Adipocyte (in vitro differentiated cells): ENCODE measurements at regions not wholly inside any gene's neighbourhood (a gene's known extent, or its start where the extent isn't known, plus 50 kb on each side); places are given as distances from the start of the nearest gene placed in this dataset.
A peak's percentile ranks its signal among the peaks of the same experiment; 100 is the strongest.

ENCODE experiments used
- DNase-seq: peaks from one replicate; pipeline ENCODE4 v3.0.0-alpha.2; 2015; ENCODE audit warnings: low read depth
- H3K27me3 ChIP-seq: replicated peaks from 2 replicates; pipeline ENCODE4 v1.7.0; 2013; ENCODE audit warnings: mild to moderate bottlenecking, low read length, moderate library complexity; ENCODE audit not compliant: control insufficient read depth, insufficient read depth
- H3K36me3 ChIP-seq: 2 replicates; pipeline ENCODE4 v1.7.0; 2013; ENCODE audit warnings: low read length, mild to moderate bottlenecking, moderate library complexity; ENCODE audit not compliant: control insufficient read depth, insufficient read depth, severe bottlenecking
- H3K4me1 ChIP-seq: 2 replicates; pipeline ENCODE4 v1.7.0; 2013; ENCODE audit warnings: mild to moderate bottlenecking, low read length, moderate library complexity; ENCODE audit not compliant: control insufficient read depth, insufficient read depth
- H3K4me3 ChIP-seq: 2 replicates; pipeline ENCODE4 v1.7.0; 2013; ENCODE audit warnings: mild to moderate bottlenecking, low read length, moderate library complexity
- H3K9ac ChIP-seq: 2 replicates; pipeline ENCODE4 v1.7.0; 2013; ENCODE audit warnings: mild to moderate bottlenecking, low read length, moderate library complexity
- H3K9me3 ChIP-seq: 2 replicates; pipeline ENCODE4 v1.7.0; 2013; ENCODE audit warnings: mild to moderate bottlenecking, low read length, moderate library complexity; ENCODE audit not compliant: control insufficient read depth

DNA sequence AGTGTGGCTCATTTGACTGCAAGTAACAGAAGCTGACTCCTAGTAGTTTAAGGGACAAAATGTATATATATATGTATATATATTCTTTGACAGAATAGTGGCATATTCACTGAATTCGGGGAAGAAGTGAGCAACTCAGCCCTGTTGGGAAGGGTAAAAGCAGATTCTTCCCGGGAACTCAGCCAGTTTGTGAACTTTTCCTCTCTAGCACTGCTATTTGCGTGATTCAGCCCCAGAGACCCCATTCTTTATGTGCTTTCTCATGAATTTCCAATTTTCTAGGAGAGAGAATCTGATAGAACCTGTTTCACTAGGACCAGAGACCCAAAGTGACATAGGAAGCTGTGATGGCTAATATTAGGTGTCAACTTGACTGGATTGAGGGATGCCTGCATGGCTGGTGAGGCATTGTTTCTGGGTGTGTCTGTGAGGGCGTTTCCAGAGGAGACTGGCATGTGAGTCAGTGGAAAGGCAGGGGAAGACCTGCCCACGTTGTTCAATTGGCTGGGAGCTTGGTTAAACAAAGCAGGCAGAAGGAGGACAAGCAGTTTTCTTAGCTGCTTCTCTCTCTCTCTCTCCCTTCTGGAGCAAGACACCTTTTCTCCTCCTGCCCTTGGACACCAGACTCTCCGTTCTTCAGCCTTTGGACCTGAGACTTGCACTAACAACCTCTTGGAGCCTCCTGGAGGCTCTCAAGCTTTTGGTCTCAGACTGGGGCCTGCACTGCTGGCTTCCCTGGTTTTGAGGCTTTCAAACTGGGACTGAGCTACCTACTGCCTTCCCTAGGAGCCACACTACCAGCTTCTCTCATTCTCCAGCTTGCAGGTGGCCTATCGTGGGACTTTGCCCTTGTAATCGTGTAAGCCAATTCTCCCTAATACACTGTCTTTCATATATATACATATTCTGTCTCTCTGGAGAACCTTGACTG, 93.4 kb upstream of the KCNK1 start:
- no peaks in the 10 kb centered on the region for H3K27me3 ChIP-seq
- no peak overlapping the region for H3K9ac ChIP-seq
- no peaks in the 10 kb centered on the region for H3K4me1 ChIP-seq
- H3K36me3 ChIP-seq: no peaks in the 10 kb centered on the region
- DNase-seq: peak; percentile 22
- H3K4me3 ChIP-seq: no peak overlapping the region
- H3K9me3 ChIP-seq: no peaks in the 10 kb centered on the region

DNA sequence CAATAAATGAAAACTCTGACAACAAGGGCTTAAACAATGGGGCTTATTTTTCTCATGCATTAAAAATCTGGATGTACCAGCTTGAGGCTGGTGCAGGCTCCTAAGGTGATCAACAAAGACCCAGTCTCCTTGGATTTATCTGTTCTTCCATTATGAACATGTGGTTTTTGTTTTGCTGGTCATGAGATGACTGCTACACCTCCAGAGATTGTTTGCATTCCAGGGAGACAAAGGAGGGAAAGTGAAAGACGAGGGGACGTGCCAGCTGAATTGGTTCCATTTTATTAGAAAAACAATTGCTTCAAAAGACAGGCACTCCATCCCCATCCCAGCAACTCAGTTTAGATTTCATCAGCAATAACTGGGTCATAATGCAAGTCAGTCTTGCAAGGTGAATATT, 90.9 kb upstream of the KCNK1 start:
- Histone ChIP-seq H3K4me1 (no peaks in the 10 kb centered on the region), H3K9ac (no peak overlapping the region), H3K27me3 (no peaks in the 10 kb centered on the region), H3K4me3 (no peak overlapping the region), H3K36me3 (no peaks in the 10 kb centered on the region), H3K9me3 (no peaks in the 10 kb centered on the region)
- no peak for DNase-seq

DNA sequence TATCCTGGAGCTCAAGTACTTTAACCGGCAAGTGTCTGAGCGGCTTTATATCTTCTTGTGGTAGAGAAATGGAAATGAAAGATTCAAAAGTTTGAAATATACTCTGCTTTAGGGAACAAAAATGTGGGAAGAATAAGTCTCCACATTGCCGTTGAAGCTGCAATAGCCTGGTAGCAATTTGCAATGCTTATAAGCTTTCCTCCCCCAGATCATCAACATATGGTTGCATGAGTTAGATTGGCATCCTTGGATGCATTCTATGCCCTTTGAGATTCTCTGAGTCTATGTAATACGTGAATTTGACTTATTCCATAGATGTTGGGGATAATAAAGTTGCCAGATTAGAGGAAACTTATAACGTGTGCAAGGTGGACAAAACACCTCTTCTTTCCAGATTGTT, 86.1 kb upstream of the KCNK1 start:
- Histone ChIP-seq H3K36me3 (no peaks in the 10 kb centered on the region), H3K4me3 (no peak overlapping the region), H3K9me3 (peaks cover 3% of the 10 kb centered on the region), H3K4me1 (no peaks in the 10 kb centered on the region), H3K9ac (no peak overlapping the region), H3K27me3 (no peaks in the 10 kb centered on the region)
- DNase-seq: no peak

DNA sequence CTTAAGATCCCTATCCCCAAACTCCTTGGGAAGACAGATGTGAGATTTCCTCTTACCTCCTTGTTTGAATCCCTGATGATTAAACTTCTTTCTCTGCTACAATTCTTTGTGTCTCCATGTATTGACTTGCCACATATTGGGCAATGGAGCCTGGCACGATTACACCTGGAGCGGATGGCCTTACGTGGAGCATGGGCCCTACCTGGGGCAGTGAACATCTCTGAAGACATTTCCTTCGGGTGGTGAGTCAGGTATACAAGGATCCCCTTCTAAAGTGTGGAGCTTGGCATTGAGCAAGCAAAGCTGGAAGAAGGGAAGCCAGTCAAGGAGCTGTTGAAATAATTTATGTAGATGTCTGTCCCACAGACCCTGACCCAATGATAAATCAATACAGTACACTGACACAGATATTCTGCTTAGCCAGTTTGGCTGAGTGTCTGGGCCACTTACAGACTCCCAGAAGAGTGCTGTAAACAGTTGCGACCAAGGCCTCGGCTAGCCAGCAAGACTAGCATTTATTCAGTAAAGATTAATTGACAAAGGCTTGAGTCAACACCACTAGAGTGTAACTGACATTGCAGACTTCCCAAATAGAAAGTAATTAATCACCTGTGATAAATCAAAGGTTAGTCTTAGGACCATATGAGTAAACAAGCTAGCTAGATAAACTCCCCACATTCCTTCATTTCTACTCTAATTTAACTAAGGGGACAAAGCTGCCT, 83.1 kb upstream of the KCNK1 start:
- H3K9me3 ChIP-seq: peaks cover 3% of the 10 kb centered on the region
- H3K36me3 ChIP-seq: no peaks in the 10 kb centered on the region
- H3K4me1 ChIP-seq: no peaks in the 10 kb centered on the region
- no peak for DNase-seq
- no peaks in the 10 kb centered on the region for H3K27me3 ChIP-seq
- no peak overlapping the region for H3K9ac ChIP-seq
- no peak overlapping the region for H3K4me3 ChIP-seq

DNA sequence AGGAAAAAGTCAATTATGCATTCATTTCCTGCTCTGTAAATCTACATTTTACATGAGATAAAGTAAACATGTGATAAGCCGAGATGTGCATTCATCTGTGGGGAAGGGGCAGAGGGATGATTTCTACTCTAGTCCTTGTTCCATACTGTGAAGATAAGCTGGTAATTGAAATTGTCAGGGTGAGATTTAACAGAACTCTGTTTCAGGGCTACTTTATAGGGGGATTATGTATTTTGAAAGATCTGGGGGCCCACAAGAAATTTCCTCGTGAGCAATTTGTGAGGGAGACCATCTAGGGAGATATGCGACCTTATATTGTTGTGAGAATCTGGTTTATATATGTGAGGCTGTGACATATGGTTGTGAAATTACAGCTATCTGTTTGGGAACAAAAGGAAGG, 73.1 kb upstream of the KCNK1 start:
- H3K9me3 ChIP-seq: no peaks in the 10 kb centered on the region
- H3K36me3 ChIP-seq: no peaks in the 10 kb centered on the region
- H3K27me3 ChIP-seq: no peaks in the 10 kb centered on the region
- DNase-seq: no peak
- H3K4me1 ChIP-seq: no peaks in the 10 kb centered on the region
- H3K4me3 ChIP-seq: no peak overlapping the region
- H3K9ac ChIP-seq: no peak overlapping the region

DNA sequence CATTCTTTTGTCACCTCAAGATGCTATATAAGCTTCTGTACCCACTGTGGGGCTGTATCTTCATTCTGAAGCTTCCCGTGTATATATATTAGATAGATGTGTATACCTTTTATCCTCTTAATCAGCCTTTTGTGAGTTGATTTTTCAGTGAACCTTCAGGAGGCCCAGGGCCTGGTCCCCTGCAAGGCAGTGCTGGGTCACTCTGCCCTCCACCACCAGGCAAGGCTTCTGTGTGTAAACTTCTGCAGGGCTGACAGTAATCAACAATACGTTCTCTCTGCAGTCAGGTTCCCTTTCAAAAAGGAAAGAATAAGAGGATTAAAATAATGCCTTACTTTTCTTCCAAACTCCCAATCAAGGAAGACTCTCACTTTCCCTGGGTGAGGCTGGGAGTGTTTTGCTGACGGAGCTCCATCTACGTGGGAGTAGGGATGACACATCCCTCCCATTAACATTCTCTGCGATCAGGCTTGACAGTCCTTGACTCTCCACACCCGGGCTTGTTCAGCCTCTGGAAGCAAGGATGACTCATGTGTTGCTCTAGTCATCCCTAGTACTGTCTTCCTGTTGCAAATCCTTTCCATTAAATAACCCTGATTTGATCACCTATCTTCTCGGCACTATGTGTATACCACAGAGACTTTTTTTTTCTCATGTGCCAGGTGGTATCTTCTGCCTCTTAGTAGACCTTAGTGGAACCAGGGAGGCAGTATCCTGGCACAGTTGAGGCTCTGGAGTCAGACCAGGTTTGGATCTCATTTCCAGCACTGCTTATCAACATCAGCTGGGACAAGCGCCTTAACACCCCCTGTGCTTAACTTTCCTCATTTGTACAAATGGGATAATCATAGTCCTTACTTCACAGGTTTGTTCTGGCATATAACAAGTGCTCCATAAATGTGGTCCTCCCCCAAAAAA, 70.3 kb upstream of the KCNK1 start:
- peak; percentile 70 for DNase-seq
- Histone ChIP-seq H3K27me3 (no peaks in the 10 kb centered on the region), H3K9ac (no peak overlapping the region), H3K36me3 (no peaks in the 10 kb centered on the region), H3K9me3 (no peaks in the 10 kb centered on the region), H3K4me3 (no peak overlapping the region), H3K4me1 (no peaks in the 10 kb centered on the region)

DNA sequence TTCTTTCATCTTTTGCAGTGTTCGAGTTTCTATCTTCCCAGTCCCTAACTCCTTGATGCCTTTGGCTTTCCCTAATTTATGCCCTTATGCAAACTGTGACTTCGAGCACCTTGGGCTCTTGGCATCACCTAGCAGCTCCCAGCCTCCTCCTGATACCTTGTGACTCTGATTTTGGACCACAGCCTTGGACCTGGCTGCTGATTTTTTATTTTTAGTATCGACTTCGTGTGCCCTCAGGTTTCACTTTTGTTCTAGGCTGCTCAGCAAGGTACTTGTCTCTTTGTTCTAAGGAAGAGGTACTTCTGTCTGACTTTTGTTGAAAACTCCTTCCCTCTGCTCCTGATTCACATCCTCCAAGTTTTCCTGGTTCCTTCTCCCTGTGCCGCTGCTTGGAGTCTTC, 69.6 kb upstream of the KCNK1 start:
- H3K9ac ChIP-seq: no peak overlapping the region
- no peak for DNase-seq
- H3K27me3 ChIP-seq: no peaks in the 10 kb centered on the region
- no peaks in the 10 kb centered on the region for H3K9me3 ChIP-seq
- no peaks in the 10 kb centered on the region for H3K4me1 ChIP-seq
- H3K4me3 ChIP-seq: no peak overlapping the region
- no peaks in the 10 kb centered on the region for H3K36me3 ChIP-seq

DNA sequence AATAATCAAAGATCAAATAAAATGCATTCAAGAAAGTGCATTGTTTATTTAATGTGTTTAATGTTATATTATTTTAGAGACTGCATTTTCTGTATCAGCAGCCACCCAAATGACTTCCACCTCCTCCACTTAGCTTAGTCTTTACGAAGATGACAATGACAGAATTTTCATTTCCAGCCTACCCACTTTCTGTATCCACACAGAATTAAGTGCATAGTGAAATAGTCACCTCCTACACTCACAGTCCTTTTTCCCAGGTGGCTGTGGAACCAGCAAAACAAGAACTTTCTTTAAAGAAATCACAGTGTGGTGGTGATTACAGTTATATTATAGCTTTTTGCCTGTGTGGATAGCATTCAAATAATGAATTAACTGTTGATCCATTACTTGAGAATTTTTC, 66.2 kb upstream of the KCNK1 start:
- Histone ChIP-seq H3K4me3 (no peak overlapping the region), H3K27me3 (no peaks in the 10 kb centered on the region), H3K9me3 (no peaks in the 10 kb centered on the region), H3K4me1 (no peaks in the 10 kb centered on the region), H3K9ac (no peak overlapping the region), H3K36me3 (no peaks in the 10 kb centered on the region)
- no peak for DNase-seq

DNA sequence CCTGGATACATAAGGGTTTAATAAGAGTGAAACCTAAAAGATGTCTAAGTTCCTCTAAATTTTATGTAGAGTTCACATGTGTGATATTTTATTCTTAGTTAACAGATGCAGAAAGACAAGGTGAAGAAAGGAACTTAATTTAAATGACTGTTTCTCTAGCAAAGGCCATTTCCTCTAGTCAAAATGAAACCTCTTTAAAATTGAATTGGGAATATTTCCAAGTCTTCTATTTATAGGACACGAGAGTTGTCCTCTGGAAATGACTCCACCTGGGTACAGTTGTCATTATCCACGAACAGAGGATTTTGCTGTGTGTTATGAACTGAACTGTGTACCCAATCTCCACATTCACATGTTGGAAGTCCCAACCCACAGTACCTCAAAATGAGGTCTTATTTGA, 64.5 kb upstream of the KCNK1 start:
- Histone ChIP-seq H3K9ac (no peak overlapping the region), H3K27me3 (no peaks in the 10 kb centered on the region), H3K4me3 (no peak overlapping the region), H3K36me3 (no peaks in the 10 kb centered on the region), H3K4me1 (no peaks in the 10 kb centered on the region), H3K9me3 (no peaks in the 10 kb centered on the region)
- no peak for DNase-seq

DNA sequence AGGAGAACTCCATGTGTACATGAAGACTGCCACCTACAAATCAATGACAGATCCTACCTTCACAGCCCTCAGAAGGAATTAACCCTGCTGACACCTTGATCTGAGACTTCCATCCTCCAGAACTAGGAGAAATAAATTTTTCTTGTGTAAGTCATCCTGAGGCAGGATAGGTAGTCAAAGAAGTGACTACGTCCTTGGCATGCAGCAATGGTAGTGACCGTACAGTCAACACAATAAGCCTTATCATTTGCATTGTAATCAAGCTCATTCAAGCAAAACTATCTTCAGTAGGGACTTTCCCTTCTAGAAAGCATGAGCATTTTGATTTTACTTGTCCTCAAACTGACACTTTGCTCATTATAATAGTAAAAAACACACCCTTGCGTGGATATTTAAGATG, 64.0 kb upstream of the KCNK1 start:
- Histone ChIP-seq H3K36me3 (no peaks in the 10 kb centered on the region), H3K9me3 (no peaks in the 10 kb centered on the region), H3K4me3 (no peak overlapping the region), H3K27me3 (no peaks in the 10 kb centered on the region), H3K4me1 (no peaks in the 10 kb centered on the region), H3K9ac (no peak overlapping the region)
- DNase-seq: no peak

DNA sequence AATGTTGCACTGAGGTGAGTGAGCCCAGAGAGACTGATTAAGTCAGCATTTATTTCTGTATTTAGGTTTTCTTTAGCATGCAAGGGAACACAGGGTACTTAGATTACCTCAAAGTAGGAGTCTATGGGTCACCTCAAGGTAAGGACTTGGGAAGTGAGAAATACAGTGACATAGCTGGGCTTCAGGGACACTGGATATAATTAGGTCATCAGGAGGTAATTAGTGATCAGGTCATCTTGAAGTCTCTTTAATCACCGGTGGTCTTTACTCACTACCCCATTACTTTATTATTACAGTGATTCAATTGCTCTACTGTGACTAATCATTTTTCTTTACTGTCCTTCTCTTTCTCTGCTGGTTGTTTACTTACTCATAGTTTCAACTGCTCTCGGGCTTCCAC, 59.9 kb upstream of the KCNK1 start:
- DNase-seq: no peak
- Histone ChIP-seq H3K9me3 (no peaks in the 10 kb centered on the region), H3K36me3 (no peaks in the 10 kb centered on the region), H3K9ac (no peak overlapping the region), H3K4me3 (no peak overlapping the region), H3K27me3 (no peaks in the 10 kb centered on the region), H3K4me1 (no peaks in the 10 kb centered on the region)
